HG03378 (cell line): ENCODE measurements at regions not wholly inside any gene's neighbourhood (a gene's known extent, or its start where the extent isn't known, plus 50 kb on each side); places are given as distances from the start of the nearest gene placed in this dataset.

Experiments
- ATAC-seq: cut with Tn5 transposase; IDR thresholded peaks from one replicate; pipeline ENCODE4 v1.9.1; 2021; ENCODE audit warnings: mild to moderate bottlenecking, moderate library complexity; ENCODE audit not compliant: unreplicated experiment

- no peak for ATAC-seq
These were observed 266.1 kb upstream of the SIX2 start for GRCh38 chr2:45275242-45275805.

DNA sequence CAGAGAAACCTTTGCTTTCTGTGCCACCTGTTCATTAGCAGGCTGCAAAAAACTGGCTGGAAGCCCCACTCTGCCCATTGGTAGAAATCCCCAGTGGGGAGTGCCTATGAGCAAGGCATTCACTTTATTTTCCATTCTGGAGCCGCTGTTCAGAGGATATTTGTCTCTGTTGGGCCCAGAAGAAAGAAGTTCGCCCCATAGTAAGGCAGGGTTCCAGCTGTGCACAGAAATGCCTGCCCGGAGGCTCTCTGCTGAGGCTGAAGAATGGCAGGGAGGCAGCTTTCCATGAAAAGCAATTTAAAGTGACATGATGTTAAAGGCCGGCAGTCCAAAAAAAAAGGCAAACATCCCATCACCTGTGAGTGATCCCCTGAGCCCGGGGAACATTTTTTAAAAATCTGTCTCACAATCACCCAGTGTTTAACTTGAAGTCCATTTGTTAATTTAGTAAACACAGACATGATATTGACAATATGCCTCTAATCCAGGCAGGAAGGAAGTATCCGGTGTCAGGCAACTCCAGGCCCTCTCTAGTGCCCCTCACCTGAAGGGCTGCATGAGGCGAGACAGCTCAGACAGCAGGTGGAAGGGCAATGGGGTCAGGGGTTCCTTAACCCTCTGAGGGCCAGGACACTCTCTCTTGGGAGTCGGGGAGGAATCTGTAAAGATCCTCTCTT lies 265.1 kb upstream of the SIX2 start:
- ATAC-seq: no peak

DNA sequence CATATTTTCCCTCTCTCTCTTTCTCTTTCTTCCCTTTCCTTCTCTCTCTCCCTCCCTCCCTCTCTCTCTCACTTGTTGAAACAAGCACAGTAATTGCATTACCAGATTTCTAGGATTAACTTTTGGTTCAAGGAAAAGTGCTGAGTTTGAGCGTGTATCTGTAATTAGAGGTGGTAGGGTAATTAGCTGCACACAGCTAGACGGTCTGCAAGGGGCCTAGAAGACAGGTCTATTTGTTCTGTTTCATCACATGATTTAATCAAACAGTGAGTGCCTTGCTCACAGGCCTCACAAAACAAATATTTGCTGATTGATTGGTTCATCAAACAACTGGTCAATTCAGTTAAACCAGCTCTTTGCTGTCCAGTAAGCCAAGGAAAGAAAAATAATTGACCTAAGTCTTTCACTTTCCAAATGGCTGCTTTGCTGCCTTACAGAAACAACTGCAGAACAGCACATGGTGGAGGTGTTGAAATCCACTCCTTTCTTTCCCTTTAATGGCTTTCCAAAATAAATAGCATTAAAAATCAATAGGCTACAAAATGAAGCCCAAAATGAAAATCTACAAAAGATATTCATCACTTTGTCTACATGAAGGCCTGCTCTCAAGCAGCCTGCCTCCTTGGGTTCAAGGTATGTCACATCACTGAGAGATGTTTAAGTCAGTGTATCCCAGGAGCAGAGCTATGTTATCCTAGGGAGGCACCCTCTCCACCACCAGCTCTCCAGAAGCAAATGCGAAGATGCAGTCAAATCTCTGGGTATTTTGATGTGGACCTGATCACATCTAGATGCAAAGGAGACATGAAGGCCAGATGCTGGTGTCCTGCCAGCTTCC lies 264.4 kb upstream of the SIX2 start:
- ATAC-seq: no peak

DNA sequence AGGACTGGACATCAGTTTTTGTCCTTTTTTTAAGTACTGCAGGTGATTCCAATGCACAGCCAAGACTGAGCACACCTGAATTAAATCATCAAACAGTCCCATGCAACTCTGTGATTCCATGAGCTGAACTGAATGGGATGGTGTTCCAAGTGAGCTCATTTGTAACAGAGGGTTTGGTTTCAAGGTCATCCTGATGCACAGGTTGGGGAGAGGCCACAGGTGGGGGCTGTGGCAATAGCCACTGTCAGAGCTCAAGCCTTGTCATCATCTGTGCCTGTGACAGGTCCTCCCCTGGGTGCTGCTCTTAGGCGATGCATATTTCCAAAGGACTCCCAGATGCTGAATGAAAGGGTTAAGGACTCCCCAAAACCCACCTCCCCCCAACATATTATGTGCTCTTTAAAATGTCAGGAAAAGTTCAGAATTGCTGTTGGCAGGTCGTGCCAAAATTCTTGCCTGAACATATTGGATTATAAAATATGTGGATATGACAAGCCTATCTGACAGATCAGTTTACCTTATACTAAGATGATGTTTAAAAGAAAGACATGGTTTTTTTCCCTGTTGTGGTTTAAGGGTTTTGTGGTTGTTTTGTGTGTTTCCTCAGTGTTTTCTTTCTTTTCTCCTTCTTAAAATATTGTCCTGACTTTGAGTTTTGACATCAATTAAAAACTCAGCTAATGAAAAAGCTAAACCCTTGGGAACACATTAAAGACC lies 263.5 kb upstream of the SIX2 start:
- ATAC-seq: no peak

DNA sequence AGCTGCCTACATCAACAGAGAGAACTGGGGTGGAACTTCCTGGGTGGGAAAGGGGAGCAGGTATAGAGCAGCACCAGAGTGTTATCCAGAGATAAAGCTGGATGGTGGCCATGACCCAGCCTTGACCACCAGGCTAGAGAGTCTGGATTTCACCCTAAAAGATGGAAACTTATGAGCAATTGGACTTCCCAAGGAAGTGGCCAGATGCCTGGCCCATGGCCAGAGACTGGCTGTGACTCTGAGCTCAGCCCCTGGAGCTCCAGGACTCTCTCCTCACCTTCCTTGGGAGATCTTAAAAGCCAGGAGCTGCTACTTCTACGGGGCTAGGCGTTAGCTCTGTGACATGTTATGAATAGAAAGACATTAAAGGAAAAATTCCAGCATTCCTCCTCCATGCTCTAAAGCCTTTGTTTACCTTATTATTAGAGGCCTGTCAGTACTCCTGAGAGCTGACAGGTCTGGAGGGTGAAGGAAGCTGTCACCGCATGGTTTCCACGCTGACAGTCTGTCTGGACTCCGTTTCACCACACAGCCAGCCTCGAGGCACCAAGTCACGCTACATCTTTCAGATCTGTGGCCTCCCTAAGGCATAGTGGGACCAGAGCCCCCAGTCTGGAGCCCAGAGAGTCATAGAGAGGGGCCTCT lies 260.0 kb upstream of the SIX2 start:
- no peak for ATAC-seq

GRCh38 chr2:45268631-45269030 lies 259.4 kb upstream of the SIX2 start:
- no peak for ATAC-seq

DNA sequence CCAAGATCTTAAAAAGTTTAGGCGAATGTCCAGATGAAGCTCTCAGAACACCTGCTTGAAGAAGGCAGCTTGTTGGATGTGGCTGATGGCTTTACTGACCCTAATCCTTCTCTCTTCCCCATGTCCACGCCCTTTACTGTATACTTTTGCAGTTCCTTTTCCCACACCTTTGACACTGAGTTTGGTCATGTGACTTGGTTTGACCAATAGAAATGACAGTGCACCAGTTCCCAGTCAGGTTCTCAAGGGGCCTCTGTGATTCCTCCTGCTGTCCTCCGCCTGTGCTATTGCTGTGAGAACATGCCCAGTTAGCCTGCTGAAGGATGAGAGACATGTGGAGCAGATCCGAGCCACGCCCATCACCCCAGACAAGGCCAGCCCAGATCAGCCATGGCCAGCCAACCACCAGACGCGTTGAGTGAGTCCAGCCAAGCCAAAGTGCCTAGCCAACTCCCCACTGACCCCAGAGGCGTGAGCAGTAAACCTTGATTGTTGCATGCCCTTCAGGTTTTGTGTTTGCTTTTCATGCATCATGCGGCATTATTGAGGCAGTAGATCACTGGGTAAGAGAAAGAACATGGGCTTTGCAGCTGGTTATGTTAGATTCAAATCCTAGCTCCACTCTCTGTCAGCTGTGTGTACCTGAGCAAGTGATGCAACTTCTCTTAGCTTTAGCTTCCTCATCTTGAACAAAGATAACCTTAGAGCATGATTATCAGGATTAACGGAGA lies 258.0 kb upstream of the SIX2 start:
- no peak for ATAC-seq

GRCh38 chr2:45265336-45265735 lies 256.1 kb upstream of the SIX2 start:
- ATAC-seq: no peak

DNA sequence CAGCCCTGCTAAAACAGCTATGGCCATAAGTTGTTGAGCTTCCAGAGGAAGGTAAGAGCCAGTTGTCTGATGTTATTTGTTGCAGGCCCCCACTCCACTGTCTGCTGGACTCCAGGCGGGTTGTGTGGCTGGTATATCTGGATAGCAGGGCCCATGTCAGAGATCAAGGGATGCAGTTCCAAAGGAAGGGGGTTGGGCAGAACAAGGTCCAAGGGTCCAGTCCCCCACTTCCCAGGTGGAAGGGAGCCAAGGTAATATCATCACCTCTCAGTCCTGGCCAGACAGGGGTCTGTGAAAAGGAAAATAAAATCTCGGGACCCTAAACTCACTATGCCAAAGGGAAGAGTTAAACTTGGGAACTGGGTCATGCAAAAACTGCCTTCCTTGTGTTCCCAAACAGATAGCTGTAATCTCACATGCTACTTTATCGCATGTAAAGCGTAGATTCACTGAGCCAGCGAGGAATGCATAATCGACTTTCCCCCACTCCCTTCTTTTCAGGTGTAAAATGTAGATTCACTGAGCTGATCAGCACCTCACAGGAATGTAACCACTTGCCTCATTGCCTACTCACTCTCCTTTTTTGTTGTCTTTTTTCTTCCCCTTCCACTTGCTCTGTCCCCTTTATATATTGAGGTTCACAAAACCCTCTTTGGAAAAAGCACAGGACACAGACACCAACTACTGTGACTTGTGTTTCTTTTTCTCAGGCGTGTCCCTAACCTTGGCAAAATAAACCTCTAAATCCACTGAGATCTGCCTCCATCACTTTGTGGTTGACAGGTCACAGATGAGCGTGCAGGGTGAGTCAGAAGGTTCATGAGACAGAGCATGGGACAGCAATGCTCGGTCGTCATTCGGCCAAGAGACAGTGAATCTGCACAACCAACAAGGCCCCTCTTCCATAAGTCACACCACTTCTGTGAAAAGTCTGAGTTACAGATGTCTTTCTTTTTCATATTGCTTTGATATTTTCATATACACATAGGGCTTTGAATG lies 255.3 kb upstream of the SIX2 start:
- ATAC-seq: no peak

GRCh38 chr2:45263147-45263546 lies 253.9 kb upstream of the SIX2 start:
- no peak for ATAC-seq

DNA sequence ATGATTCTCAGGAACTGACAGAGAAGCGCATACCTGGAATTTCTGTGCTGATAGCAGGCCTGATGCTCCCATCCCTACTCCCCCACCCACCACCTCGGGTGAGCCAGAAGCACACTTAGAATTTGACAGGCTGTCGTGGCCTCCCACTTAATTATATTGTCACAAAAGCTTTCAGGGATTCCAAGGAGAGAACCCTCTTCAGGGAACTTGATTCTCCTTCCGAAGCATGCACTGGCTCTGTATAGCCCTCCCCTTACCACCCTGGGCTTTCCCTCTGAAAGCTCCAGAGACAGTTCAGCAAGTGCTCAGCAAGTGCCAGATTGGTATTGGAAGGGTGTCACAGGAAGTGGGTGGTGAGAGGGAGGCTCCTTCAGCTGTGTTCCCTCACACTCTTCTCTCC lies 252.5 kb upstream of the SIX2 start:
- ATAC-seq: no peak

DNA sequence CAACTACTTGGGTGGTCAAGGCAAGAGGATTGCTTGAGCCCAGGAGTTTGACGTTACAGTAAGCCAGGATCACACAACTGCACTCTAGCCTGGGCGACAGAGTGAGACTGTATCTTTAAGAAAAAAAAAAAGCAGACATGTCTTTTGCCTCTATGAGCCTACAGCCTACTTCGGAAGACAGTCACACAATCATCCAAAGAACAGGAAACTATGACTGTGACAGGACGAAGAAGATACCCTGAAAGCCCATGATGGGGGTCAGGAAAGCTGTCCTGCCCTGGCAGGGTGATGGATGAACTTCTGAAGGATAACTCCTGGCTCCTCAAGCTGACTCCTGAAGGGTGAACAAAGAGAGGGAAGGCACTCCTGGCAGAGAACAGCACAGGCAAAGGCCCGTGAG lies 251.7 kb upstream of the SIX2 start:
- ATAC-seq: no peak

DNA sequence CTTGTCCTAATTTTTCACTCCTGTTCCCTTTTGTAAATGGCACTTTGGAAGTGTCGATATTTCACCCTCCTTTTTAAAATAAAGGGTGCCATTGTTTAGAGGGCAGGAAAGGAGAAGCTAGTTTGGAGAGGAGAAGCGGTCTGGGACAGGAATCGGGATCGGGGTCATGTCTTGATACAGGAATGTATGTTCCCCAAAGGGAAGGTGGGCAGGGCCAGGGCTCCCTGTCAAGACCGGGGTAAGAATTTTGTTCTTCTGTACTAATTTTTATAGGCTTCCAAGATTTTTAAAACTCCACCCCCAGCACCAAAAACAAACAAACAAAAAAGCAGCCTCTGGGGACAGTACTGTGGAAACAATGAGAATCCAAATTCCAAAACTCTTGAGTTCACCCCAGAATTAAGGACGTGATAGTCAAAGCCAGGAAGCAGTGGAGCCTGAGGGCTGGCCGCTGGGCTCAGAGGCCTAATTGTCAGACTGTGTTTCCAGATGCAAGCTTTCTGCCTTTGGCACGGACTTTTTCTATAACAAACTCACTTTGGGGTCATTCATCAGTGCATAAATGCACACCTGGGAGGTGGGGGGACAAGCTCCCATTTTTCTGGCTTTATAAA lies 250.4 kb upstream of the SIX2 start:
- ATAC-seq: no peak

- no peak for ATAC-seq
These were observed 249.9 kb upstream of the SIX2 start for GRCh38 chr2:45259138-45259537.

- no peak for ATAC-seq
These were observed 249.1 kb upstream of the SIX2 start for GRCh38 chr2:45258311-45258710.

DNA sequence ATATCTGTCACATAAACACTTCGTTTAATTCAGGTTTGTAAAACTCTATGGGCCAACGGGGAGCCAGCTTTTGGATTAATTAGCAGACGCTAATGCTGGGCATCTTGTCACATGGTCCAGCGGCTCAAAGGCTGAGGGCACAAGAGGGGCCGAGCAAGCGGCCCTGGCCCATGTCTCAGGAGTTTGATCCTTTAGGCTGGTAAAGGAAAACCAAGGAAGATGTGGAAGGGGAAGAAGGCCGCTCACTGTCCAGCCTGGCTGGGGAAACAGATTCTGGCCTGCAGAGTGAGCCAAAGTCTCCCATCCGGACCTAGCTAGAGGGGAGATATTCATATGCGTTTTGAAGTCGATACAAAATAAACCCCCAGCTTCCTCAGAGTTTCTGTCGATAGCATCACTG lies 248.6 kb upstream of the SIX2 start:
- ATAC-seq: no peak

DNA sequence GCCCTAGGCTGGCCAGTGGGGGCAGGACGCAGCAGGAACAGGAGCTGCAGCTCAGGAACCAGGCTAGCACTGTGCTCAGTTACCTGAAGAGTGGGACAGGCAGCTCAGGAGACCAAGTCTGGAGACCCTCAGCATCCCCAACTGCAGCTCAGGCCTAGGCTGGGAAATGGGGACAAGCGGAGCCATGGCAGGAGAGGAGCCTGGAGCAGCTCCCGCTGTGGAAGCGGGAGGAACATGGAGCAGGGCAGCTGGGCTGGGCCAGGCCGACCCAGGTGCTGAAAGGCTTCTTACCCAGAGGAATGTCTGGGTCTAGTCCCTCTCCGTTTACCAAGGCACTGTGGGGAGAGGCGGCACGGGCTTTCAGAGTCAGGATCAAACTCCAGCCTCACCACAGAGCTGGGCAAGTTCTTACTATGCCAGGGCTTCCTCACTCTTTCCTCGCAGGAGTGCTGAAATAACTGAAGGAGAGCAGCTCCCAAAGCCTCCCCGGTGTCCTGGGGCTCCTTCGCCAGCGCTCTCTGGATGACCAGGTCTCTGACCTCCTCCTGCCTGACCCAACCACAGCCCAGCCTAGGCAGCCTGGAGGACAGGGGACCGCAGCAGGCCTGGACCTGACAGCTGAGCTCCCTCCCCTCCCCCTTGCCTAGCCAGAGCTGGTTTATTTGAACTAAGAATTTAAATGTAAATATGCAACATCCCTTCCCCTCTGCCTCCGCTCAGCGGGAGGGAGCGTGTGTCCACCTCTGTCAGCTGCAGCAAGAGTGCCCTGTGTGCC lies 247.8 kb upstream of the SIX2 start:
- no peak for ATAC-seq
